Stimulated activated CD4-positive, alpha-beta T cell treated with anti-CD3 and anti-CD28 coated beads, Interleukin-12 subunit alpha, Interleukin-12 subunit beta, amount 100 ng/mL, for 4 hours (primary cell): ENCODE measurements at regions not wholly inside any gene's neighbourhood (a gene's known extent, or its start where the extent isn't known, plus 50 kb on each side); places are given as distances from the start of the nearest gene placed in this dataset.

Experiments used
- DNase-seq: peaks from one replicate; pipeline ENCODE4 v3.0.0-alpha.2; 2020

- DNase-seq, result no peak
These were observed 320.1 kb upstream of the SLC10A2 start for GRCh38 chr13:103386341-103386740.

DNA sequence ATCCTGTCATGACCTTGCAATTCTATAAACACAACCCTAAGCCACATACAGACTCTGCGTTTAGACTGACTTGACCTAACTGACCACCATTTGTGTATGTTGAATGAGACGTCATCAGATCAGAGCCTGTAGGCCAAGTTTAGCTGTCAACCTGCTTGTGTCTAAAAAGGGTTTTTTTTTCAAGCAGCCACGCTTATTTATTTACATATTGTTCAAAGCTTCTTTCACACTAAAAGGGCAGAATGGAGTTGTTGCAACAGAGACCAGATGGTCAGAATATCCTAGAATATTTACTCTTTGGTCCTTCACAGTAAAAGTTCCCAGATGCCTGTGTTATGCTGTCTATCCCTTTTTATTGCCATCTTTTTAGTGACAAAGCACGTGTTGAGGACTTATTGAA, 307.7 kb upstream of the SLC10A2 start:
- DNase-seq, result no peak

GRCh38 chr13:103371271-103371670, 305.1 kb upstream of the SLC10A2 start:
- DNase-seq, result no peak

DNA sequence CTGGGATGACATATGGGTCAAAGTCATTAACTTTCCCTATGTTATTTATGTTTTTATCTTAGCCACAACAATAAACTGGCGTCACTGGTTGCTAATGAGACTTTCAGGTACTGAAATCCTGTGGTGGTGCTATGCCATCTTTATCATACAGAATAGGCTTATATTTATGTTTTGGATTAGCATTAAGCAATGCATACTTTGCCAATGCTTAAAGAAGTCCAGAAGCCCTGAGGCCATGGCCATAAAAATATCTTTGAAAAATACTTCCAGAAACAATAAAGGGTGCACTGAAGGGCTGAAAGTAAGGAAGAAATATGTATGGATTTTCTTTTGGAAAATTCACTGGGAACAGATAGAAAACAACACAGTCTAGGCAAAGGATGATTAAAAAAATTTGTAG, 304.6 kb upstream of the SLC10A2 start:
- no peak for DNase-seq

DNA sequence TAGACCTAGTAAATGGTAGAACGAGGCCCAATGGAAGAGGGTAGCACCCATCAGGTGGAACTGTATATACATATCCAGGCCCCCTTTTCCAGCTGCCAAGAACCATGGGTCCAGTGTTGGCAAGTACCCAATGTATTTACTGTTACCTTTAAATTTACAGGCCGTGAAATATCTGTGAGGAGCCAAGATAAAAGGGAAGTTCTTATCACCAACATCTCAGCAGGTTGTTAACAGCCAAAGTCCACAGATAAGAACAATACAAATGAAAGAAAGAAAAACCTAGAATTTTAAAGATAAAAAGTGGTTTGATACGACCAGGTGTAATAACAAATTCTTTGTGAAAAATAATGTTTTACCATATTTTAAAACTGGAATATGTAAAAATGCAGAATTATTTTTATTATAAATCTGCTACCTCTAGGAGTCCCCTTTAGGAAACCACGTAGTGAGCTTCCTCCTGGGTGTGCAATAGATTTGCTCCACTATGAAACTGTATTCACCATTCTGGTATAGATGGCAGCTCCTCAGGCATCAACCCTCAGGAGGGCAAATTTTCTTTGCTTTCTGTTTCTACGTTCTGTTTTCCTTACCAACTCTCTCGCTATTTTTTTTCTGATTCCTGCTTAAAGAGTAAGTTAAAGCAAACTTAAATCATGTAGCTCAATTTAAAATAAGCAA, 292.2 kb upstream of the SLC10A2 start:
- no peak for DNase-seq

- DNase-seq, result no peak
These were observed 290.1 kb upstream of the SLC10A2 start for GRCh38 chr13:103356226-103356864.

DNA sequence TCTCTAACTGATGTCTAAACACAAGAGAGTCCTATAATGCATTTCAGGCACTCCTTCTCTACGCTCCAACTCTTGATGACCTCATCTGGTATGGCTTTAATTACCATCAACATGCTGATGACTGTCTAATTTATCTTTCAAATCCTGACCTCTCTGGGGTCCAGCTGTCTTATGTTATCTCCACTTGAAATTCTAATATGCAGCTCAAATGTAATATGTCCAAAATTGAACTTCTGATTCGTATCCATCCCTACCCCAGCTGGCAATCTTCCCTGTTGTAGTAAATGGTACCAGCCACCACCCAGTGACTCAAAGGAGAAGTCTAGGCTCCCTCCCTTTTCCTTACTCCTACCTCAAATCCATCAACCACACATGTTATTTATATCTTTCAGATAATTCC, 288.0 kb upstream of the SLC10A2 start:
- no peak for DNase-seq

- no peak for DNase-seq
These were observed 285.0 kb upstream of the SLC10A2 start for GRCh38 chr13:103351035-103351828.

DNA sequence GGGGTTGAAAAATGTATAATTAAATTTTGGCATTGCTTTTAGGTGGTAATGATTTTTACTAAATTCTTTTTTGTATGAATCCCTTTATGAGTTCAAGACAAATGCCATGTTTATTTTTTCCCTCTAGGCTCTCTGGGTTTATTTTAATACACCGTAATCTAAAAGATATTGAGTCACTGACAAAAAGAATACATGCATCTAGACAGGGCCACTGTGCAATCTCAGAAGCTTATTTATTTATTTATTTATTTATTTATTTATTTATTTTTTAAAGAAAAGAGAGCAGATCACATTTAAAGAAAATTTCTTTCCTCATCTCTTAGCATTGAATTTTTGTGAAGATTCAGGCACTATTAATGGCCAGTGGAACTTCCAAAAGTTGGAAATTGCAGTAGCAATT, 283.9 kb upstream of the SLC10A2 start:
- DNase-seq, result no peak

DNA sequence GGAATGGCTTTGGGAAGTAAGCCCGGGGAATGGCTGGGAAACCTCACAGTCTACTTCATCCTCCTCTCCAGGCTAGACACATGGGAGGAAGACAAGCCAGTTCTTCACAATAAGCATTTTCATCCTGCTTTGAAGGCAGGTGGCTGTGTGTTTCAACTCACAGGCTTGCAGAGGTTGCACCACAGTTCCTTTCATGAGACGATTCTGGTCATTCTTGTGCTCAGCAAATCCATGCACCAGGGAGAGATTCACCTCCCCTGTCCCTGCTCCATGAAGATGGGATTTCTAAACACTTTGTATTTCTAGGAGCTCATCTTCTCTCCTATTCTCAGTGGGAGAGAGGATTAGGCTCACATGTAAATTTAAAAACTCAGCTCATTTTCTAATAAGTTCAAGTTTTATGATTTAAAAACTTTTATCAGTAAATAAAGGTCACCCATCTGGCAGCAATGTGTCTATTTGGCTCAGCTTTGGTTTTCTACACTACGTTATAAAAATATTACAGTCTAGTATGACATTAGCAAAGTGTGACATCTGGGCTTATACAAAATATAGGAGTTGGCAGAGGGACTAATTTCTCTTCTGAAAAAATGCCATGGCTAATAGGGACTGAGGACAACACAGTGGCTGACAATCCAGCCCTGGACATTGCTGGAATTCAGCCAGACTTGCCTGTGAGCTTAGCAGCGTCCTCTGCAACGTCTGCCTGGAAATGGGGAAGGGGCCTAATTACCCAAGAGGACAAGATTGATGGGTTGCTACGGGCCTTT, 283.2 kb upstream of the SLC10A2 start:
- no peak for DNase-seq

- no peak for DNase-seq
These were observed 269.0 kb upstream of the SLC10A2 start for GRCh38 chr13:103335241-103335640.

- DNase-seq, result no peak
These were observed 265.7 kb upstream of the SLC10A2 start for GRCh38 chr13:103331924-103332323.

GRCh38 chr13:103328899-103329298, 262.7 kb upstream of the SLC10A2 start:
- no peak for DNase-seq

DNA sequence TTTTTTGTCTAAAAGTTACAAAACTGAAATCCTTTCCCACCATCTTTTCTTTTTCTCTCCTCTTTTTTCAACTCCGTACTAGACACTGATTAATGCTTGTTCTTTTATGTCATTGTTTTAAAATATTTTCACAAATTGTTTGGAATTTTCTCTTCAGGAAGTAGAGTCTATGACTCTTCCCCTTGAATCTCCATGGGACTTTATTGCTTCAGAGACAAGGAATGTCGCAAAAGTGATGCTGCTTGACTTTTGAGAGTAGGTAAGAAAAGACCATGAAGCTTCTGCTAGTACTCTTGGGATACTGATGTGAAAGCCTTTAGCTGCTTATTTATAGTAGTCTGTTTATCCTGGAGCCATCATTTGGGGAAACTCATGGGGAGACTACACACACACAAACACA, 260.1 kb upstream of the SLC10A2 start:
- DNase-seq, result no peak

DNA sequence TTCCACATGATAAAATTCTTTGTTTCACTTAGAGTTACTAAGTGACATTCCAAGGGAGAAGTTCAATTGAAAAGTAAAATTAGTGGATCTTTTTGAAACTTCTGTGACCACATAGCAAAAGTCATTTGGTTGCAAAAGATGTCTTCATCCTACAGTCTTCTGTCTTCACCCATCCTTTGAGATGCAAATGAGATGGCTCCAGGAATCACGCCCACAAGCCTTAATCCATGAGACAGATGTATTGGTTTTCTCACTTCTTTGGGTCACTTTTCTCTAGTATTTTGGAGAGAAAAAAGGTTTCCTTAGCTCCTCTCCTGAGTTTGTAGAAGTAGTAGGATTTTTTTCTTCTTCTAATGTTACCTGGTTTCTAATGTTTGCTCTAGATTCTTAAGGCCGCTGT, 259.5 kb upstream of the SLC10A2 start:
- DNase-seq, result no peak

DNA sequence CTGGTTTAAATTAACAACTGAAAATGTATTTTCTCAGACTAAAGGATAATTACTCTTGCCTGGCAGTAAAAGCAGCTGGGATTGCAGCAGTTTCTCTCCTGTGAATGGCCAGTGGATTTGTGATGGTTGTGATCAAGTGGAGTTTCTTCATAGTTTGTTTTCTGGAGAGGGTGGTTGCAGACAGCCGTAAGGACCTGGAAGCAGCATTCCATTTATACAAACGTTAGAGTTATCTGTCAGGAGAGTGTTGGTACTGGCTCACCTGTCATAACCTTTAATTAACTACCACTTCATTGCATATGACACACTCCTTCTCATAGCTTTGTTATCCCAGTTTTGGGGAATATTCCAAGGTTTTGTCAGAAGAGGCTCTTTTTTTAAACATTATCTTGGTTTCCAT, 258.4 kb upstream of the SLC10A2 start:
- no peak for DNase-seq

GRCh38 chr13:103315711-103316110, 249.5 kb upstream of the SLC10A2 start:
- no peak for DNase-seq

- no peak for DNase-seq
These were observed 246.2 kb upstream of the SLC10A2 start for GRCh38 chr13:103312467-103312866.

DNA sequence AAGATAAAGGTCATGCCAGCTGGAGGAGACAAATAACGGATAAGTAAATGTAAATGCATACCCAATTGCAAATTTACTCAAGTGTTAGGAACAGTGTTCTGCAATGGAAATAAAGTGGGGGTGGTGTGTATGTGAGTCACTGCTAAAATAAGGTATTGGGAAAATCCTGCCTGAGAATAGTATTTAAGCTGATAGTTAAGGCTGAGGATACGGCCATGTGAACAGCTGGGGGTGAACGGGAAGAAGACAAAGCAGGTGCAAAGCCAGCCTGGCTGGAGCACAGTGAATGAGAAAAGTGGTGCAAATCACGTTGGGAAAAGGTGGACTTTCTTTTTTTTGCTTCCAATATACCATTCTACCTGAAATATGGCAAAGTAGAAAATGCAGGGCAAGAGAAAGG, 242.4 kb upstream of the SLC10A2 start:
- no peak for DNase-seq

DNA sequence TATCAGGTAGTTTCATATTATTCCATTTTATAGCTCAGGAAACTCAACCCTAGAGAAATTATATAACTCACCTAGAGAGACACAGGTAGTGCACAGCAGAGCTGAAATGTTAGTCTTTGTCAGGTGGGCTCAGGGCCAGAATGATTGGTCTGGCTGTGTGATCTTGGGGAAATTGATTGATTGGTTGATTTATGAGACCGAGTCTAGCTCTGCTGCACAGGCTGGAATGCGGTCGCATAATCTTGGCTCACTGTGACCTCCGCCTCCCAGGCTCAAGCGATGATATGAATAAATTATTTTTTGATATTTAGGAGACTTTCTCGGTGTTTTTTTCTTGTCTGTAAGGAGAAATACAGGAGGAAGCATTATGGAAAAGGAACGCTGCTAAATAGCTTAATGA, 239.9 kb upstream of the SLC10A2 start:
- no peak for DNase-seq

GRCh38 chr13:103303078-103303651, 236.9 kb upstream of the SLC10A2 start:
- no peak for DNase-seq

GRCh38 chr13:103302676-103303075, 236.5 kb upstream of the SLC10A2 start:
- no peak for DNase-seq

GRCh38 chr13:103299079-103299478, 232.9 kb upstream of the SLC10A2 start:
- no peak for DNase-seq
